Panc1 (cell line): ENCODE measurements at regions not wholly inside any gene's neighbourhood (a gene's known extent, or its start where the extent isn't known, plus 50 kb on each side); places are given as distances from the start of the nearest gene placed in this dataset.

Experiments used
- ATAC-seq: fragments of 200-7000 bp; cut with Tn5 transposase; 2 replicates; pipeline ENCODE4 v1.9.1; 2020; ENCODE audit warnings: mild to moderate bottlenecking, moderate library complexity
- BruUV-seq: library from RNA; stranded (reverse); fragments of 400-500 nt; replicated peaks from 2 replicates; lab custom pipeline; 2021; lab: Mats Ljungman, UMichigan
- CTCF ChIA-PET: fragments of 300-600 bp; sonication (Branson Sonifier 250); formaldehyde crosslinking; loops from one replicate; lab custom pipeline; 2022; ENCODE audit warnings: antibody characterized with exemption; lab: Charles Lee
- POLR2A ChIA-PET: fragments of 300-600 bp; sonication (Branson Sonifier 250); formaldehyde crosslinking; loops from one replicate; lab custom pipeline; 2022; ENCODE audit warnings: antibody characterized with exemption; lab: Charles Lee
- DNase-seq: peaks from one replicate; pipeline ENCODE4 v3.0.0-alpha.2; 2010; ENCODE audit warnings: low read depth, low spot score
- H3K27ac ChIP-seq: 2 replicates; pipeline ENCODE4 v1.5.1; 2011; ENCODE audit warnings: mild to moderate bottlenecking, low read length, inconsistent platforms
- H3K27me3 ChIP-seq: fragments of 200-500 bp; sonication (Bioruptor generic); 2 replicates; pipeline ENCODE4 v1.6.0; 2014; ENCODE audit warnings: low read length, inconsistent platforms; ENCODE audit not compliant: control insufficient read depth, insufficient read depth
- H3K36me3 ChIP-seq: fragments of 200-500 bp; sonication (Bioruptor generic); 2 replicates; pipeline ENCODE4 v1.5.1; 2014; ENCODE audit warnings: inconsistent platforms, mild to moderate bottlenecking, low read length, moderate library complexity; ENCODE audit not compliant: control insufficient read depth, insufficient read depth
- H3K4me1 ChIP-seq: 2 replicates; pipeline ENCODE4 v1.5.1; 2011; ENCODE audit warnings: inconsistent platforms, mild to moderate bottlenecking, low read length, moderate library complexity; ENCODE audit not compliant: control insufficient read depth, insufficient read depth
- H3K4me3 ChIP-seq, 2 experiments: 2 replicates each; pipeline ENCODE4 v1.5.1; 2011 to 2012; ENCODE audit warnings: low read depth in 2 of 2, low read length in 2 of 2, mild to moderate bottlenecking in 2 of 2, inconsistent platforms in 1 of 2, moderate library complexity in 1 of 2
- H3K9me3 ChIP-seq: fragments of 200-500 bp; sonication (Bioruptor generic); 2 replicates; pipeline ENCODE4 v1.5.1; 2014; ENCODE audit warnings: low read depth, mild to moderate bottlenecking, inconsistent platforms, low read length, moderate library complexity; ENCODE audit not compliant: control insufficient read depth, insufficient read depth
- POLR2AphosphoS5 ChIP-seq: IDR thresholded peaks from 2 replicates; pipeline ENCODE4 v1.6.1; 2012; ENCODE audit warnings: mild to moderate bottlenecking, low read depth, low read length, moderate library complexity
- SIN3A ChIP-seq: IDR thresholded peaks from 2 replicates; pipeline ENCODE4 v1.6.1; 2012; ENCODE audit warnings: low read depth, mild to moderate bottlenecking, low read length, moderate library complexity, borderline replicate concordance; ENCODE audit not compliant: insufficient read depth
- TCF7L2 ChIP-seq: IDR thresholded peaks from 2 replicates; pipeline ENCODE4 v1.6.1; 2011; ENCODE audit warnings: mild to moderate bottlenecking, low read depth, low read length, inconsistent platforms
- in situ Hi-C: cut with HindIII; loops from 2 replicates; pipeline ENCODE4 v1.10.0; 2016; ENCODE audit warnings: low sequenced_read_pairs, low pct_unique_long_range_greater_than_20kb
- intact Hi-C: fragments of 100-400 bp; cut with micrococcal nuclease; formaldehyde crosslinking; loops from one replicate; pipeline ENCODE4 v1.10.0; 2022; ENCODE audit not compliant: unreplicated experiment
- TF ChIP-seq, protein P1 (sequence below): fragments of 450-650 bp; IDR thresholded peaks from 2 replicates; pipeline ENCODE4 v1.5.1; 2017; ENCODE audit warnings: mild to moderate bottlenecking
- TF ChIP-seq, protein P2 (sequence below), 2 experiments: IDR thresholded peaks; 2 replicates each; pipeline ENCODE4 v1.6.1; 2011 to 2012; ENCODE audit warnings: low read depth in 2 of 2, control low read depth in 1 of 2, low read length in 1 of 2, mild to moderate bottlenecking in 1 of 2, moderate library complexity in 1 of 2; ENCODE audit not compliant: insufficient read depth in 1 of 2

DNA sequence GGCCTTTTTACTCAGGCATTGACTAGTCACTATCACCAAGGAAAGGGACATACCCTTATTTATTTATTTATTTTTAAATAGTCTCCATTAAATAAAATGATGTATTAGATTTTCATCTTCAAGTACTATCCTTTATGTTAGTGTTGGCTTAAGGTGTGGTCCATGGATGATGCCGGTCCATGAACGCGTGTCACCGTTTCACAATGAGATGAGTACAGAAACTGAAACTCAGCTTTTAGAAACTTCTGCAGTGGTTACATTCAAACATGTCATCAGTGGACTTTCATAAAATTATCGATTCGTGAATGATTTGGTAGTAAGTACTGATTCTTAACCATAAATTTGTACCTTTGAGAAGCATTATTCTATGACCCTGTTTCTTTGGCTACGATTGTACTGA lies 166.6 kb downstream of the SATB1 start:
- no peaks in the 10 kb centered on the region for H3K36me3 ChIP-seq
- no peaks in the 10 kb centered on the region for H3K4me1 ChIP-seq
- CTCF ChIA-PET = no interaction called here
- H3K27ac ChIP-seq = no peak overlapping the region
- ATAC-seq (no peak), DNase-seq (no peak)
- POLR2A ChIA-PET = no interaction called here
- no peaks in the 10 kb centered on the region for H3K27me3 ChIP-seq
- TF ChIP-seq TCF7L2 (no peak), POLR2AphosphoS5 (no peak), SIN3A (no peak)
- TF ChIP-seq, protein P1, sequence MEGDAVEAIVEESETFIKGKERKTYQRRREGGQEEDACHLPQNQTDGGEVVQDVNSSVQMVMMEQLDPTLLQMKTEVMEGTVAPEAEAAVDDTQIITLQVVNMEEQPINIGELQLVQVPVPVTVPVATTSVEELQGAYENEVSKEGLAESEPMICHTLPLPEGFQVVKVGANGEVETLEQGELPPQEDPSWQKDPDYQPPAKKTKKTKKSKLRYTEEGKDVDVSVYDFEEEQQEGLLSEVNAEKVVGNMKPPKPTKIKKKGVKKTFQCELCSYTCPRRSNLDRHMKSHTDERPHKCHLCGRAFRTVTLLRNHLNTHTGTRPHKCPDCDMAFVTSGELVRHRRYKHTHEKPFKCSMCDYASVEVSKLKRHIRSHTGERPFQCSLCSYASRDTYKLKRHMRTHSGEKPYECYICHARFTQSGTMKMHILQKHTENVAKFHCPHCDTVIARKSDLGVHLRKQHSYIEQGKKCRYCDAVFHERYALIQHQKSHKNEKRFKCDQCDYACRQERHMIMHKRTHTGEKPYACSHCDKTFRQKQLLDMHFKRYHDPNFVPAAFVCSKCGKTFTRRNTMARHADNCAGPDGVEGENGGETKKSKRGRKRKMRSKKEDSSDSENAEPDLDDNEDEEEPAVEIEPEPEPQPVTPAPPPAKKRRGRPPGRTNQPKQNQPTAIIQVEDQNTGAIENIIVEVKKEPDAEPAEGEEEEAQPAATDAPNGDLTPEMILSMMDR = no peak
- TF ChIP-seq, protein P2, sequence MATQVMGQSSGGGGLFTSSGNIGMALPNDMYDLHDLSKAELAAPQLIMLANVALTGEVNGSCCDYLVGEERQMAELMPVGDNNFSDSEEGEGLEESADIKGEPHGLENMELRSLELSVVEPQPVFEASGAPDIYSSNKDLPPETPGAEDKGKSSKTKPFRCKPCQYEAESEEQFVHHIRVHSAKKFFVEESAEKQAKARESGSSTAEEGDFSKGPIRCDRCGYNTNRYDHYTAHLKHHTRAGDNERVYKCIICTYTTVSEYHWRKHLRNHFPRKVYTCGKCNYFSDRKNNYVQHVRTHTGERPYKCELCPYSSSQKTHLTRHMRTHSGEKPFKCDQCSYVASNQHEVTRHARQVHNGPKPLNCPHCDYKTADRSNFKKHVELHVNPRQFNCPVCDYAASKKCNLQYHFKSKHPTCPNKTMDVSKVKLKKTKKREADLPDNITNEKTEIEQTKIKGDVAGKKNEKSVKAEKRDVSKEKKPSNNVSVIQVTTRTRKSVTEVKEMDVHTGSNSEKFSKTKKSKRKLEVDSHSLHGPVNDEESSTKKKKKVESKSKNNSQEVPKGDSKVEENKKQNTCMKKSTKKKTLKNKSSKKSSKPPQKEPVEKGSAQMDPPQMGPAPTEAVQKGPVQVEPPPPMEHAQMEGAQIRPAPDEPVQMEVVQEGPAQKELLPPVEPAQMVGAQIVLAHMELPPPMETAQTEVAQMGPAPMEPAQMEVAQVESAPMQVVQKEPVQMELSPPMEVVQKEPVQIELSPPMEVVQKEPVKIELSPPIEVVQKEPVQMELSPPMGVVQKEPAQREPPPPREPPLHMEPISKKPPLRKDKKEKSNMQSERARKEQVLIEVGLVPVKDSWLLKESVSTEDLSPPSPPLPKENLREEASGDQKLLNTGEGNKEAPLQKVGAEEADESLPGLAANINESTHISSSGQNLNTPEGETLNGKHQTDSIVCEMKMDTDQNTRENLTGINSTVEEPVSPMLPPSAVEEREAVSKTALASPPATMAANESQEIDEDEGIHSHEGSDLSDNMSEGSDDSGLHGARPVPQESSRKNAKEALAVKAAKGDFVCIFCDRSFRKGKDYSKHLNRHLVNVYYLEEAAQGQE (IDR thresholded peaks at IDR 0.05; ENCODE audit: insufficient read depth in 1 of 2, low read depth in 2 of 2, low read length in 1 of 2) = no peak
- no TSS peak for BruUV-seq
- intact Hi-C loops (no loop called here), in situ Hi-C loops (no loop called here)
- no peak overlapping the region for H3K4me3 ChIP-seq
- H3K9me3 ChIP-seq = no peaks in the 10 kb centered on the region

GRCh38 chr3:18252578-18252977 lies 172.6 kb downstream of the SATB1 start:
- in situ Hi-C loops = no loop called here
- H3K27ac ChIP-seq = no peak overlapping the region
- no peaks in the 10 kb centered on the region for H3K36me3 ChIP-seq
- ChIA-PET POLR2A (no interaction called here), CTCF (no interaction called here)
- ATAC-seq (no peak), DNase-seq (no peak)
- TF ChIP-seq, protein P1 = no peak
- TF ChIP-seq SIN3A (no peak), TCF7L2 (no peak), POLR2AphosphoS5 (no peak)
- TF ChIP-seq, protein P2 (IDR thresholded peaks at IDR 0.05; ENCODE audit: insufficient read depth in 1 of 2, low read depth in 2 of 2, low read length in 1 of 2) = no peak
- no peak overlapping the region for H3K4me3 ChIP-seq
- no peaks in the 10 kb centered on the region for H3K4me1 ChIP-seq
- no TSS peak for BruUV-seq
- H3K9me3 ChIP-seq = no peaks in the 10 kb centered on the region
- intact Hi-C loops = no loop called here
- H3K27me3 ChIP-seq = no peaks in the 10 kb centered on the region
